ENCODE measurements at regions not wholly inside any gene's neighbourhood (a gene's known extent, or its start where the extent isn't known, plus 50 kb on each side); places are given as distances from the start of the nearest gene placed in this dataset.

DNA sequence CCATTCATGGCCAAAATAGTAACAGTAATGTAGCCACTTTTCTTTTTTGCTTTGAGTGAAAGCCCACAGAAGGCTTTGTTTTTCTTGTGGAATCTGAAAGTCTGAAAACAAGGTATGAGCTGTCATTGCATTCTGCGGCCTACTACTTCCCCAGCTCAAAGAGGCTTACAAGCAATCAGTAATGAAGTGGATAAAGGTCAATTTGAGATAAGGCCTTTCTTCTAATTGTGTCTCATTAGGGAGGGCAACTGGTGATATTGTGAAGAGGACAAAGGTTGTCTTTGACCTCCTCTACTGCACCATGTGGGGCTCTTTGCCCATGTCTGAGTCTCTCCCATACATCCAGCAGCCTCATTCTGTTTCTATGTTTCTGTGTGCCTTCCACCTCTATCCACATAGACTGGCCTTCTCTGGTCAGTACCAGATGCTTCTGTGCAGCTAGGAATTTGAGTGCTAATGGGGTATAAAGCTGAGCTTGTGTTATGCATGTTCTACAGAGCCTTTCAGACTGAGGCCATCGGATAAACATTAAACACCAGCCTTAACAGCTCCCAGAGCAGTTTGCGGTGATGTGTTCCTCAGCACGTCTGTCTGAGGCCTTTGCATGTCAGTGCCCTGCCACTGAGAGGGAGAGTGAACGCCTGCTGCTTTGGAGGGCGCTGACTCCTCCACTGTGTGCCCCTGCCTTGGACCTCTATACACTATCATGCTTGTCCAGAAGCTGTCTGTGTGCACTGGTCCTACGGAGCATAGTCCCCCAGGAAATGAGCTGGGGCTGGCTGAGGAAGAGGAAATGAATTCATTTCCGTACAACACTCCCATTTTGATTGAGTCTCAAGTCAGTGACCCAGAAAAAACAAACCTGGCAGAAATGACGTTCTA lies 80.2 kb downstream of the SH2D1A start:
- ChIA-PET SMC1A (ENCODE audit: uncharacterized antibody, unreplicated experiment) (interaction anchor here (0.5 to 2.2 kb wide), 8 partner anchors 9 to 113 kb away, joined by 3 to 8 read pairs (median 3); no protein-coding TSS in a partner anchor), RAD21 (ENCODE audit: unreplicated experiment) (interaction anchor here (1.0 to 1.1 kb wide), 4 partner anchors 9 to 62 kb away, joined by 3 to 4 read pairs (median 3); no protein-coding TSS in a partner anchor), CTCF (interaction anchor here (1.3 kb wide), 1 partner anchor 20 kb away, joined by 4 read pairs; no protein-coding TSS in a partner anchor), POLR2A (interaction anchor here (0.6 kb wide), 1 partner anchor 220 kb away, joined by 5 read pairs; no protein-coding TSS in a partner anchor)
- Histone ChIP-seq H3K9me3 (replicated peaks; ENCODE audit: control insufficient read depth, insufficient read depth, low read length) (no peaks in the 10 kb centered on the region), H3K79me2 (ENCODE audit: control insufficient read depth, insufficient read depth, low read length) (no peaks in the 10 kb centered on the region), H4K20me1 (ENCODE audit: control insufficient read depth, insufficient read depth) (no peaks in the 10 kb centered on the region), H3K36me3 (ENCODE audit: control insufficient read depth in 2 of 2, insufficient read depth in 2 of 2, low read length in 1 of 2) (no peaks in the 10 kb centered on the region), H3K9ac (ENCODE audit: control insufficient read depth, insufficient read depth, low read length) (no peak overlapping the region), H3K4me3 (no peak overlapping the region), H3K27ac (ENCODE audit: control insufficient read depth, insufficient read depth) (no peak overlapping the region), H3K27me3 (replicated peaks in 1 of 2; ENCODE audit: control insufficient read depth in 2 of 2, insufficient read depth in 2 of 2, low read length in 1 of 2) (no peaks in the 10 kb centered on the region), H3K4me1 (ENCODE audit: control insufficient read depth, insufficient read depth, low read length) (no peaks in the 10 kb centered on the region), H3K4me2 (ENCODE audit: control insufficient read depth, insufficient read depth) (no peak overlapping the region), H2AFZ (ENCODE audit: control insufficient read depth, low read depth, low read length) (no peak overlapping the region)
- intact Hi-C loops (cut with micrococcal nuclease; ENCODE audit: unreplicated experiment), result no loop called here
- BruUV-seq (replicated peaks), result no TSS peak
- peak; percentile 38 for ATAC-seq
- no peak for DNase-seq (ENCODE audit: low read depth, low spot score)
- TF ChIP-seq NR2F1 (conservative IDR thresholded peaks at IDR 0.05) (peak; percentile 41; the same call in 1 of the 2 replicates), SRF (IDR thresholded peaks at IDR 0.05; ENCODE audit: low read depth in 2 of 2, low read length in 2 of 2) (no peak), MTA2 (IDR thresholded peaks at IDR 0.05; ENCODE audit: low read depth) (peak; percentile 56)
- no peak for FAIRE-seq
- 28% methylated on average over 9 of the region's 9 CpGs for WGBS (ENCODE audit: insufficient coverage, insufficient replicate concordance, low lambda C conversion rate, missing lambda C conversion rate)
- in situ Hi-C loops (cut with MboI), result no loop called here

DNA sequence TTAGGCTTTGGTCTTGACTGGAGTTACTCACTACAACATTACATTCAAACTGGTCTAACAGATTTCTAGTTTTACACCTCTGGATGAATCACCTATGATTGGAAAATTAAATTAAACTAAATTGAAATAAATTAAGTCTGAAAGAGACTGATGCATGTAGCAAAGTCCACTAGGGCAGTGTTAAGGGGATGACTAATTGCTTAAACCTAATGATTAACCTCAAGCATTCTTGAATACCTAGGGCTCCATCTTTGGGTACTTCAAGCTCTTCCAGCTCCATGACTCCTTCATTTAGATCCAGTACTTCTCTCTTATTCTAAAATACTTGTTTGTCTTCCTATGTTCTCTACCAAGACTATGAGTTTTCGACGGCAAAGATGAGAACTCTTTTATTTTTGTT lies 86.8 kb downstream of the SH2D1A start:
- Histone ChIP-seq H3K79me2 (ENCODE audit: control insufficient read depth, insufficient read depth, low read length) (no peaks in the 10 kb centered on the region), H3K36me3 (ENCODE audit: control insufficient read depth in 2 of 2, insufficient read depth in 2 of 2, low read length in 1 of 2) (no peaks in the 10 kb centered on the region), H3K9ac (ENCODE audit: control insufficient read depth, insufficient read depth, low read length) (no peak overlapping the region), H3K27ac (ENCODE audit: control insufficient read depth, insufficient read depth) (no peak overlapping the region), H3K4me3 (no peak overlapping the region), H3K4me1 (ENCODE audit: control insufficient read depth, insufficient read depth, low read length) (no peaks in the 10 kb centered on the region), H2AFZ (ENCODE audit: control insufficient read depth, low read depth, low read length) (no peak overlapping the region), H4K20me1 (ENCODE audit: control insufficient read depth, insufficient read depth) (no peaks in the 10 kb centered on the region), H3K4me2 (ENCODE audit: control insufficient read depth, insufficient read depth) (no peak overlapping the region), H3K27me3 (replicated peaks in 1 of 2; ENCODE audit: control insufficient read depth in 2 of 2, insufficient read depth in 2 of 2, low read length in 1 of 2) (no peaks in the 10 kb centered on the region), H3K9me3 (replicated peaks; ENCODE audit: control insufficient read depth, insufficient read depth, low read length) (no peaks in the 10 kb centered on the region)
- ChIA-PET RAD21 (ENCODE audit: unreplicated experiment) (no interaction called here), SMC1A (ENCODE audit: uncharacterized antibody, unreplicated experiment) (no interaction called here), POLR2A (no interaction called here), CTCF (no interaction called here)
- in situ Hi-C loops (cut with MboI) (no loop called here), intact Hi-C loops (cut with micrococcal nuclease; ENCODE audit: unreplicated experiment) (no loop called here)
- no peak for FAIRE-seq
- DNase-seq (ENCODE audit: low read depth, low spot score), result no peak
- WGBS (ENCODE audit: insufficient coverage, insufficient replicate concordance, low lambda C conversion rate, missing lambda C conversion rate), result 42% methylated on average over 2 of the region's 2 CpGs
- no peak for ATAC-seq
- no TSS peak for BruUV-seq (replicated peaks)
- TF ChIP-seq PAX8 (IDR thresholded peaks at IDR 0.05) (no peak), STAT1 (conservative IDR thresholded peaks at IDR 0.05) (no peak), WRNIP1 (IDR thresholded peaks at IDR 0.05; ENCODE audit: borderline replicate concordance, low read depth, low read length) (no peak), RCOR1 (conservative IDR thresholded peaks at IDR 0.05; ENCODE audit: low read depth, low read length) (no peak), JUNB (IDR thresholded peaks at IDR 0.05) (no peak), GABPA (IDR thresholded peaks at IDR 0.05; ENCODE audit: low read depth) (no peak), TARDBP (IDR thresholded peaks at IDR 0.05; ENCODE audit: borderline replicate concordance) (no peak), JUND (IDR thresholded peaks at IDR 0.05; ENCODE audit: low read depth, low read length) (no peak), CBX3 (IDR thresholded peaks at IDR 0.05; ENCODE audit: borderline replicate concordance, low read depth) (no peak), ZNF384 (IDR thresholded peaks at IDR 0.05; ENCODE audit: borderline replicate concordance, low read depth, low read length) (no peak), ETV6 (conservative IDR thresholded peaks at IDR 0.05 in 1 of 2, IDR thresholded peaks at IDR 0.05 in 1 of 2; ENCODE audit: borderline replicate concordance in 1 of 2, low read depth in 1 of 2) (no peak), TCF3 (IDR thresholded peaks at IDR 0.05; ENCODE audit: borderline replicate concordance, insufficient read depth, low read depth, low read length) (no peak), KAT2A (conservative IDR thresholded peaks at IDR 0.05; ENCODE audit: control insufficient read depth, low read depth, low read length) (no peak), BRCA1 (IDR thresholded peaks at IDR 0.05; ENCODE audit: low read depth, low read length) (no peak), POLR2A (IDR thresholded peaks at IDR 0.05; ENCODE audit: low read depth, low read length) (no peak)
- TF ChIP-seq, protein P1, sequence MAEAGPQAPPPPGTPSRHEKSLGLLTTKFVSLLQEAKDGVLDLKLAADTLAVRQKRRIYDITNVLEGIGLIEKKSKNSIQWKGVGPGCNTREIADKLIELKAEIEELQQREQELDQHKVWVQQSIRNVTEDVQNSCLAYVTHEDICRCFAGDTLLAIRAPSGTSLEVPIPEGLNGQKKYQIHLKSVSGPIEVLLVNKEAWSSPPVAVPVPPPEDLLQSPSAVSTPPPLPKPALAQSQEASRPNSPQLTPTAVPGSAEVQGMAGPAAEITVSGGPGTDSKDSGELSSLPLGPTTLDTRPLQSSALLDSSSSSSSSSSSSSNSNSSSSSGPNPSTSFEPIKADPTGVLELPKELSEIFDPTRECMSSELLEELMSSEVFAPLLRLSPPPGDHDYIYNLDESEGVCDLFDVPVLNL (IDR thresholded peaks at IDR 0.05; ENCODE audit: low read depth, low read length), result no peak
